ENCODE measurements at regions not wholly inside any gene's neighbourhood (a gene's known extent, or its start where the extent isn't known, plus 50 kb on each side); places are given as distances from the start of the nearest gene placed in this dataset.

GRCh38 chr10:78875932-78876331 is 192.8 kb upstream of the ZMIZ1 start:
- no peaks in the 10 kb centered on the region for H3K27me3 ChIP-seq
- H3K4me3 ChIP-seq, result no peak overlapping the region
- H3K36me3 ChIP-seq, result no peaks in the 10 kb centered on the region
- H3K27ac ChIP-seq, result no peak overlapping the region
- no peak for TF ChIP-seq POLR2A (IDR thresholded peaks at IDR 0.05)
- no peak for TF ChIP-seq EP300 (IDR thresholded peaks at IDR 0.05)
- TF ChIP-seq CTCF (IDR thresholded peaks at IDR 0.05), result no peak
- no peaks in the 10 kb centered on the region for H3K4me1 ChIP-seq (ENCODE audit: insufficient read depth)
- intact Hi-C loops (cut with DNase I), result no loop called here
- WGBS, 3 donors, result 88 to 94% (median 89%) methylated on average over 4 of the region's 4 CpGs
- H3K9me3 ChIP-seq, result no peaks in the 10 kb centered on the region
- DNase-seq, result no peak

- Histone ChIP-seq H3K27ac (no peak overlapping the region), H3K27me3 (no peaks in the 10 kb centered on the region), H3K9me3 (no peaks in the 10 kb centered on the region), H3K36me3 (no peaks in the 10 kb centered on the region), H3K4me3 (no peak overlapping the region), H3K4me1 (ENCODE audit: insufficient read depth) (no peaks in the 10 kb centered on the region)
- no peak for DNase-seq
- WGBS, 3 donors, result 77 to 87% (median 81%) methylated on average over 4 of the region's 4 CpGs
- intact Hi-C loops (cut with DNase I), result no loop called here
- TF ChIP-seq POLR2A (IDR thresholded peaks at IDR 0.05) (no peak), EP300 (IDR thresholded peaks at IDR 0.05) (no peak), CTCF (IDR thresholded peaks at IDR 0.05) (no peak)
Measured at GRCh38 chr10:78876449-78876848, 192.3 kb upstream of the ZMIZ1 start.

GRCh38 chr10:78879621-78880020 is 189.1 kb upstream of the ZMIZ1 start:
- TF ChIP-seq POLR2A (IDR thresholded peaks at IDR 0.05), result no peak
- TF ChIP-seq CTCF (IDR thresholded peaks at IDR 0.05), result no peak
- DNase-seq, result no peak
- H3K4me3 ChIP-seq, result no peak overlapping the region
- H3K27me3 ChIP-seq, result no peaks in the 10 kb centered on the region
- no peaks in the 10 kb centered on the region for H3K4me1 ChIP-seq (ENCODE audit: insufficient read depth)
- no peak overlapping the region for H3K27ac ChIP-seq
- H3K9me3 ChIP-seq, result no peaks in the 10 kb centered on the region
- intact Hi-C loops (cut with DNase I), result no loop called here
- H3K36me3 ChIP-seq, result no peaks in the 10 kb centered on the region
- WGBS, 3 donors, result 85 to 95% (median 89%) methylated on average over 3 of the region's 3 CpGs

- Histone ChIP-seq H3K4me1 (ENCODE audit: insufficient read depth) (no peaks in the 10 kb centered on the region), H3K4me3 (no peak overlapping the region), H3K27ac (no peak overlapping the region), H3K27me3 (no peaks in the 10 kb centered on the region), H3K9me3 (no peaks in the 10 kb centered on the region), H3K36me3 (no peaks in the 10 kb centered on the region)
- TF ChIP-seq POLR2A (IDR thresholded peaks at IDR 0.05) (no peak), CTCF (IDR thresholded peaks at IDR 0.05) (no peak), EP300 (IDR thresholded peaks at IDR 0.05) (no peak)
- no peak for DNase-seq
- intact Hi-C loops (cut with DNase I), result no loop called here
Measured at GRCh38 chr10:78886129-78886528, 182.6 kb upstream of the ZMIZ1 start.

GRCh38 chr10:78889536-78890063 is 179.2 kb upstream of the ZMIZ1 start:
- no peak for DNase-seq
- H3K36me3 ChIP-seq, result no peaks in the 10 kb centered on the region
- intact Hi-C loops (cut with DNase I), result no loop called here
- no peaks in the 10 kb centered on the region for H3K27me3 ChIP-seq
- no peak overlapping the region for H3K4me3 ChIP-seq
- no peaks in the 10 kb centered on the region for H3K9me3 ChIP-seq
- no peak overlapping the region for H3K27ac ChIP-seq
- 84 to 88% (median 85%) methylated on average over 7 of the region's 7 CpGs for WGBS, 3 donors
- no peak for TF ChIP-seq CTCF (IDR thresholded peaks at IDR 0.05)
- no peak for TF ChIP-seq POLR2A (IDR thresholded peaks at IDR 0.05)
- TF ChIP-seq EP300 (IDR thresholded peaks at IDR 0.05), result no peak
- H3K4me1 ChIP-seq (ENCODE audit: insufficient read depth), result no peaks in the 10 kb centered on the region
